ENCODE measurements at regions not wholly inside any gene's neighbourhood (a gene's known extent, or its start where the extent isn't known, plus 50 kb on each side); places are given as distances from the start of the nearest gene placed in this dataset.

DNA sequence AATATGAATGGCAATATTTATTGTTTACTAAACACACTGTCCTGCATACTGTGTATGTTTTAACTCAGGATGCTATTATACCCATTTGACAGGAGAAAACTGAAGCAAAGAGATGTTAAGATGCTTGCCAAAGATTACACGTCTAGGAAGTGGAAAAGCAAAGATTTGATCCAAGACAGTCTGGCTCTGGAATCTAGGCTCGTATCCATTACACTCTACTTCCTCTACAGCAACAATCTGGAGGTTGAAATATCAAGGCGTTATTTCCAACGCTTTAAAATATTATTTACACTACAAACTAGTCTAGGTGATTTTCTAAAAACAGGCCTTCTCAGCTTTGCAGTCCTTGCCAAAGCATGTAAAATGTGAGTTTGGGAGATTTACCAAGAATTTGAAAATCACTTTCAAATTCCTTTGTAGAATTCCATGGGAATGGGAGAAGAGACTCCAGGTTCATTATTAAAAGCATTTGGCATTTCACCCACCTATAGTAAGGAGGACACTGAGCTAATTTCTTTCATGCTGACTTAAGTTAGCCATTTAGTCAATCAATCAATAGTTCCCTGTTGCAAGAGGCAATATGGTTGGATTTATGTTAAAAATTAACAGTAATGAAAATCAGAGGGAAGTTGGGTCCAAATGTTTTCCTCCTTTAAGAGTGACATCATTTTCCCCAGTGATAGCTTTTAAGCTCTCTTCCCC is 356.3 kb upstream of the SMARCA2 start:
- BruUV-seq (replicated peaks) = no TSS peak
- CTCF ChIA-PET = no interaction called here
- no peaks in the 10 kb centered on the region for H3K36me3 ChIP-seq (ENCODE audit: control insufficient read depth in 2 of 2, extremely low read depth in 1 of 2, insufficient read depth in 2 of 2, low read length in 2 of 2)
- no peak for FAIRE-seq
- H3K4me1 ChIP-seq (ENCODE audit: control insufficient read depth, extremely low read depth, insufficient read depth, low read length) = no peaks in the 10 kb centered on the region
- no peaks in the 10 kb centered on the region for H4K20me1 ChIP-seq (replicated peaks; ENCODE audit: control insufficient read depth, extremely low read depth, insufficient read depth, low read length)
- no peak for DNase-seq (ENCODE audit: low read depth, low spot score)
- H3K9me1 ChIP-seq (replicated peaks; ENCODE audit: control insufficient read depth, extremely low read depth, insufficient read depth, low read length) = no peaks in the 10 kb centered on the region
- POLR2A ChIA-PET = no interaction called here
- H2AFZ ChIP-seq (ENCODE audit: low read depth, low read length) = no peak overlapping the region
- no peaks in the 10 kb centered on the region for H3K9me3 ChIP-seq (replicated peaks; ENCODE audit: control insufficient read depth, insufficient read depth, low read length)
- no peaks in the 10 kb centered on the region for H3K27me3 ChIP-seq (ENCODE audit: control insufficient read depth in 2 of 2, insufficient read depth in 2 of 2, low read length in 2 of 2)
- no peak overlapping the region for H3K9ac ChIP-seq (replicated peaks; ENCODE audit: extremely low read depth, insufficient read depth, low read length)
- no peak overlapping the region for H3K27ac ChIP-seq (ENCODE audit: insufficient read depth, low read depth, low read length)
- no peak overlapping the region for H3K4me3 ChIP-seq (replicated peaks in 1 of 3; ENCODE audit: insufficient read depth in 1 of 3, low read depth in 1 of 3, low read length in 3 of 3)
- H3K4me2 ChIP-seq (ENCODE audit: insufficient read depth, low read length) = no peak overlapping the region
- intact Hi-C loops (cut with micrococcal nuclease) = no loop called here
- dilution Hi-C loops (cut with MboI; ENCODE audit: extremely low pct_ligation_motif_present, low sequenced_read_pairs) = no loop called here
- no peaks in the 10 kb centered on the region for H3K79me2 ChIP-seq (ENCODE audit: control insufficient read depth, insufficient read depth, low read length)
- TF ChIP-seq FOS (IDR thresholded peaks at IDR 0.05; ENCODE audit: borderline replicate concordance, insufficient read depth, low read length) = no peak
- TF ChIP-seq MYC (IDR thresholded peaks at IDR 0.05; ENCODE audit: low read depth, low read length) = no peak
- TF ChIP-seq POLR2A (IDR thresholded peaks at IDR 0.05; ENCODE audit: low read depth, low read length) = no peak
- TF ChIP-seq GATA2 (IDR thresholded peaks at IDR 0.05; ENCODE audit: insufficient read depth, insufficient read length, low read depth, low read length) = no peak
- no peak for TF ChIP-seq JUN (IDR thresholded peaks at IDR 0.05; ENCODE audit: borderline replicate concordance, insufficient read depth, insufficient read length, low read depth)
- TF ChIP-seq EZH2 (IDR thresholded peaks at IDR 0.05; ENCODE audit: borderline replicate concordance, low read depth, low read length, severe bottlenecking) = no peak
- TF ChIP-seq, protein P1, sequence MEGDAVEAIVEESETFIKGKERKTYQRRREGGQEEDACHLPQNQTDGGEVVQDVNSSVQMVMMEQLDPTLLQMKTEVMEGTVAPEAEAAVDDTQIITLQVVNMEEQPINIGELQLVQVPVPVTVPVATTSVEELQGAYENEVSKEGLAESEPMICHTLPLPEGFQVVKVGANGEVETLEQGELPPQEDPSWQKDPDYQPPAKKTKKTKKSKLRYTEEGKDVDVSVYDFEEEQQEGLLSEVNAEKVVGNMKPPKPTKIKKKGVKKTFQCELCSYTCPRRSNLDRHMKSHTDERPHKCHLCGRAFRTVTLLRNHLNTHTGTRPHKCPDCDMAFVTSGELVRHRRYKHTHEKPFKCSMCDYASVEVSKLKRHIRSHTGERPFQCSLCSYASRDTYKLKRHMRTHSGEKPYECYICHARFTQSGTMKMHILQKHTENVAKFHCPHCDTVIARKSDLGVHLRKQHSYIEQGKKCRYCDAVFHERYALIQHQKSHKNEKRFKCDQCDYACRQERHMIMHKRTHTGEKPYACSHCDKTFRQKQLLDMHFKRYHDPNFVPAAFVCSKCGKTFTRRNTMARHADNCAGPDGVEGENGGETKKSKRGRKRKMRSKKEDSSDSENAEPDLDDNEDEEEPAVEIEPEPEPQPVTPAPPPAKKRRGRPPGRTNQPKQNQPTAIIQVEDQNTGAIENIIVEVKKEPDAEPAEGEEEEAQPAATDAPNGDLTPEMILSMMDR (IDR thresholded peaks at IDR 0.05; ENCODE audit: extremely low read depth in 1 of 2, insufficient read depth in 1 of 2, low read depth in 1 of 2, low read length in 2 of 2) = no peak
- TF ChIP-seq POLR2AphosphoS5 (IDR thresholded peaks at IDR 0.05; ENCODE audit: insufficient read depth, low read depth, low read length) = no peak
- TF ChIP-seq, protein P2, sequence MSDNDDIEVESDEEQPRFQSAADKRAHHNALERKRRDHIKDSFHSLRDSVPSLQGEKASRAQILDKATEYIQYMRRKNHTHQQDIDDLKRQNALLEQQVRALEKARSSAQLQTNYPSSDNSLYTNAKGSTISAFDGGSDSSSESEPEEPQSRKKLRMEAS (IDR thresholded peaks at IDR 0.05; ENCODE audit: insufficient read depth, insufficient read length) = no peak

Measured in endothelial cell of umbilical vein (primary cell).